Muscle layer of colon (tissue), 2 donors: ENCODE measurements at regions not wholly inside any gene's neighbourhood (a gene's known extent, or its start where the extent isn't known, plus 50 kb on each side); places are given as distances from the start of the nearest gene placed in this dataset.

Experiments used
- H3K27ac ChIP-seq: one replicate; pipeline ENCODE4 v1.7.0; 2013; ENCODE audit warnings: low read depth, mild to moderate bottlenecking, low read length, moderate library complexity
- H3K27me3 ChIP-seq, 2 donors: one replicate each; pipeline ENCODE4 v1.7.0; 2013; ENCODE audit warnings: low read length in 2 of 2, mild to moderate bottlenecking in 2 of 2; ENCODE audit not compliant: insufficient read depth in 2 of 2, control insufficient read depth in 1 of 2
- H3K36me3 ChIP-seq: one replicate; pipeline ENCODE4 v1.7.0; 2013; ENCODE audit warnings: mild to moderate bottlenecking, low read length; ENCODE audit not compliant: insufficient read depth
- H3K4me1 ChIP-seq: one replicate; pipeline ENCODE4 v1.7.0; 2013; ENCODE audit warnings: mild to moderate bottlenecking, low read length; ENCODE audit not compliant: insufficient read depth
- H3K4me3 ChIP-seq, 2 donors: one replicate each; pipeline ENCODE4 v1.7.0; 2013; ENCODE audit warnings: low read length in 2 of 2, low read depth in 1 of 2, mild to moderate bottlenecking in 1 of 2, moderate library complexity in 1 of 2
- H3K9ac ChIP-seq: one replicate; pipeline ENCODE4 v1.7.0; 2013; ENCODE audit warnings: low read length
- H3K9me3 ChIP-seq: one replicate; pipeline ENCODE4 v1.7.0; 2013; ENCODE audit warnings: mild to moderate bottlenecking, low read length
- donor health status: abdominal sarcoma.
- donor health status: Adenocarcinoma of cecum.

GRCh38 chr14:98309591-98309990 is 962.4 kb downstream of the BCL11B start:
- Histone ChIP-seq H3K36me3 (no peaks in the 10 kb centered on the region), H3K9me3 (no peaks in the 10 kb centered on the region), H3K4me3 (no peak overlapping the region), H3K27ac (no peak overlapping the region), H3K4me1 (no peaks in the 10 kb centered on the region), H3K9ac (no peak overlapping the region), H3K27me3 (no peaks in the 10 kb centered on the region)

- no peaks in the 10 kb centered on the region for H3K27me3 ChIP-seq
- H3K27ac ChIP-seq = no peak overlapping the region
- no peak overlapping the region for H3K9ac ChIP-seq
- H3K4me1 ChIP-seq = no peaks in the 10 kb centered on the region
- H3K36me3 ChIP-seq = no peaks in the 10 kb centered on the region
- no peak overlapping the region for H3K4me3 ChIP-seq
- H3K9me3 ChIP-seq = no peaks in the 10 kb centered on the region
Observed at GRCh38 chr14:98312006-98312405, 960.0 kb downstream of the BCL11B start.

- Histone ChIP-seq H3K27ac (no peak overlapping the region), H3K9me3 (no peaks in the 10 kb centered on the region), H3K36me3 (no peaks in the 10 kb centered on the region), H3K27me3 (no peaks in the 10 kb centered on the region), H3K4me3 (no peak overlapping the region), H3K9ac (no peak overlapping the region), H3K4me1 (no peaks in the 10 kb centered on the region)
Observed at GRCh38 chr14:98321841-98322240, 950.2 kb downstream of the BCL11B start.

- H3K27ac ChIP-seq = no peak overlapping the region
- no peaks in the 10 kb centered on the region for H3K27me3 ChIP-seq
- no peak overlapping the region for H3K9ac ChIP-seq
- H3K4me3 ChIP-seq = no peak overlapping the region
- no peaks in the 10 kb centered on the region for H3K4me1 ChIP-seq
- no peaks in the 10 kb centered on the region for H3K9me3 ChIP-seq
- no peaks in the 10 kb centered on the region for H3K36me3 ChIP-seq
Observed at GRCh38 chr14:98323836-98324235, 948.2 kb downstream of the BCL11B start.

GRCh38 chr14:98325761-98326160 is 946.2 kb downstream of the BCL11B start:
- H3K4me1 ChIP-seq = no peaks in the 10 kb centered on the region

GRCh38 chr14:98328496-98328895 is 943.5 kb downstream of the BCL11B start:
- H3K36me3 ChIP-seq = no peaks in the 10 kb centered on the region
- no peak overlapping the region for H3K4me3 ChIP-seq
- H3K27me3 ChIP-seq = no peaks in the 10 kb centered on the region
- no peak overlapping the region for H3K27ac ChIP-seq
- no peaks in the 10 kb centered on the region for H3K4me1 ChIP-seq
- H3K9ac ChIP-seq = no peak overlapping the region
- H3K9me3 ChIP-seq = no peaks in the 10 kb centered on the region

More at GRCh38 chr14:98325761-98326160, 946.2 kb downstream of the BCL11B start:
- no peak overlapping the region for H3K9ac ChIP-seq
- no peak overlapping the region for H3K27ac ChIP-seq
- no peaks in the 10 kb centered on the region for H3K9me3 ChIP-seq
- H3K36me3 ChIP-seq = no peaks in the 10 kb centered on the region
- H3K4me3 ChIP-seq = no peak overlapping the region
- no peaks in the 10 kb centered on the region for H3K27me3 ChIP-seq

GRCh38 chr14:98334186-98334585 is 937.8 kb downstream of the BCL11B start:
- H3K9ac ChIP-seq = no peak overlapping the region
- no peaks in the 10 kb centered on the region for H3K27me3 ChIP-seq
- H3K4me3 ChIP-seq = no peak overlapping the region
- no peaks in the 10 kb centered on the region for H3K9me3 ChIP-seq
- no peaks in the 10 kb centered on the region for H3K36me3 ChIP-seq
- H3K27ac ChIP-seq = no peak overlapping the region
- no peaks in the 10 kb centered on the region for H3K4me1 ChIP-seq

GRCh38 chr14:98341211-98341610 is 930.8 kb downstream of the BCL11B start:
- Histone ChIP-seq H3K27me3 (no peaks in the 10 kb centered on the region), H3K27ac (no peak overlapping the region), H3K4me1 (no peaks in the 10 kb centered on the region), H3K4me3 (no peak overlapping the region), H3K9ac (no peak overlapping the region), H3K9me3 (no peaks in the 10 kb centered on the region), H3K36me3 (no peaks in the 10 kb centered on the region)

GRCh38 chr14:98345161-98345560 is 926.8 kb downstream of the BCL11B start:
- no peaks in the 10 kb centered on the region for H3K9me3 ChIP-seq
- no peak overlapping the region for H3K9ac ChIP-seq
- H3K27me3 ChIP-seq = no peaks in the 10 kb centered on the region
- no peak overlapping the region for H3K27ac ChIP-seq
- H3K36me3 ChIP-seq = no peaks in the 10 kb centered on the region
- no peak overlapping the region for H3K4me3 ChIP-seq
- H3K4me1 ChIP-seq = no peaks in the 10 kb centered on the region

GRCh38 chr14:98347686-98348085 is 924.3 kb downstream of the BCL11B start:
- no peaks in the 10 kb centered on the region for H3K36me3 ChIP-seq
- no peaks in the 10 kb centered on the region for H3K9me3 ChIP-seq
- no peaks in the 10 kb centered on the region for H3K27me3 ChIP-seq
- no peak overlapping the region for H3K9ac ChIP-seq
- no peak overlapping the region for H3K27ac ChIP-seq
- no peak overlapping the region for H3K4me3 ChIP-seq
- H3K4me1 ChIP-seq = no peaks in the 10 kb centered on the region

- Histone ChIP-seq H3K27me3 (no peaks in the 10 kb centered on the region), H3K36me3 (no peaks in the 10 kb centered on the region), H3K4me3 (no peak overlapping the region), H3K9me3 (no peaks in the 10 kb centered on the region), H3K4me1 (no peaks in the 10 kb centered on the region), H3K9ac (no peak overlapping the region), H3K27ac (no peak overlapping the region)
Observed at GRCh38 chr14:98348505-98348904, 923.5 kb downstream of the BCL11B start.

GRCh38 chr14:98350213-98350612 is 921.8 kb downstream of the BCL11B start:
- H3K27me3 ChIP-seq = no peaks in the 10 kb centered on the region
- no peaks in the 10 kb centered on the region for H3K4me1 ChIP-seq
- no peak overlapping the region for H3K4me3 ChIP-seq
- no peak overlapping the region for H3K27ac ChIP-seq
- H3K36me3 ChIP-seq = no peaks in the 10 kb centered on the region
- no peak overlapping the region for H3K9ac ChIP-seq
- H3K9me3 ChIP-seq = no peaks in the 10 kb centered on the region
